OCI-M1 (cell line): ENCODE measurements at regions not wholly inside any gene's neighbourhood (a gene's known extent, or its start where the extent isn't known, plus 50 kb on each side); places are given as distances from the start of the nearest gene placed in this dataset.

ENCODE experiments used
- DNase-seq: peaks from one replicate; lab custom pipeline; 2025; lab: John Stamatoyannopoulos, UW

GRCh38 chr10:30118590-30118989 is 59.2 kb upstream of the JCAD start:
- no peak for DNase-seq

GRCh38 chr10:30117812-30118501 is 58.6 kb upstream of the JCAD start:
- no peak for DNase-seq

- no peak for DNase-seq
Measured at GRCh38 chr10:30116041-30116491, 56.7 kb upstream of the JCAD start.

- DNase-seq = no peak
Measured at GRCh38 chr10:30115626-30115940, 56.2 kb upstream of the JCAD start.

GRCh38 chr10:30114881-30115625 is 55.7 kb upstream of the JCAD start:
- DNase-seq = no peak

GRCh38 chr10:30114401-30114800 is 55.0 kb upstream of the JCAD start:
- no peak for DNase-seq

GRCh38 chr10:30111340-30112022 is 52.1 kb upstream of the JCAD start:
- no peak for DNase-seq
